GM20431 (cell line): ENCODE measurements at regions not wholly inside any gene's neighbourhood (a gene's known extent, or its start where the extent isn't known, plus 50 kb on each side); places are given as distances from the start of the nearest gene placed in this dataset.
"Not testable (repeated sequence)": the region's sequence is repeated elsewhere in the genome, so short reads cannot be mapped to it uniquely, and the experiment has no call there.

Source experiments
- in situ Hi-C: fragments of 300-500 bp; cut with MseI, MboI; formaldehyde crosslinking; loops from one replicate; pipeline ENCODE4 v1.15.0; 2020; ENCODE audit warnings: low sequenced_read_pairs; ENCODE audit not compliant: unreplicated experiment

DNA sequence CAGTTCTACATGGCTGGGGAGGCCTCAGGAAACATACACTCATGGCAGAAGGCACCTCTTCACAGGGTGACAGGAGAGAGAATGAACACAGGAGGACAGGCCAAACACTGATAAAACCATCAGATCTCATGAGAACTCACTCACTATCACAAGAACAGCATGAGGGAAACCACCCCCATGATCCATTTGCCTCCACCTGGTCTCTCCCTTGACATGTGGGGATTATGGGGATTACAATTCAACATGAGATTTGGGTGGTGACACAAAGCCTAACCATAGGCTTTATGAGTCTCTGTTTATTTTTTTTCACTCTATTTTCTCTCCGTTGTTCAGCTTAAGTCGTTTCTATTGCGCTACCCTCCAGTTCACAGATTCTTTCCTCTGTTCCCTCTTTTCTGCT is 63.8 kb upstream of the GRK3 start:
- in situ Hi-C loops = not testable (repeated sequence)

DNA sequence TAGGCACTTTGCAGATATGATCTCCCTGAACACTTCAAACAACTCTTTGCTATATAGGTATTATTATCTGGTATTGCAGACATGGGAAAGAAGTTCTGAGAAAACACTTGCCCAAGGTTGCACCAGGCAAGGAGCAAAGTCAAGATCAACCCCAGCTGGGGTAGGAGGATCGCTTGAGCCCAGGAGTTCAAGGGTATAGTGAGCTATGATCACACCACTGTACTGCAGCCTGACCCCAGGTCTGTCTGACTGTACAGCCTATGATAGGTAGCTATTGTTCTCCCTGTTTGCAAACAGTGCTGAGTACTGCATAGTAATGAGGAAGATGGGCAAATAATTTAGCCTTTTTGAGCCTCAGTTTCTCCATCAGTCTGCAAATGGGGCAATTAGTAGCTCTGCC is 60.5 kb upstream of the GRK3 start:
- in situ Hi-C loops = not testable (repeated sequence)

DNA sequence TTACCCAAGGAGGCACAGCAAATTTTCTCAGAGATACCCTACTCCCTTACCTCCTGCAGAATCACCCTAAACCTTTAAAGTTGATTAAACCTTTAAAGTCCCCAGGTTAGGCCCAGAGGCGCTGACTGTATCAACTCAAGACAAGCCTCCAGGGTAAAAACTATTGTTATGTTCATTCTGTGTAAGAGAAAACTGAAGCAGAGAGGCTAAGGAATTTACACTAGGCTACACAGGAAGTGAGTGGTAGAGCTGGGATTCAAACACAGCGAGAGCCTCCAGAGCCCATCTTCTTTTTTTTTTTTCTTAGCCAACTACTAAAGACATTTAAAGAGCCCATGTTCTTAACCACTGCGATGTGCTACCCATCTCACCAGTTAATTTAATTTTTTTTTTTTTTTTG is 56.3 kb upstream of the GRK3 start:
- in situ Hi-C loops = no loop called here

DNA sequence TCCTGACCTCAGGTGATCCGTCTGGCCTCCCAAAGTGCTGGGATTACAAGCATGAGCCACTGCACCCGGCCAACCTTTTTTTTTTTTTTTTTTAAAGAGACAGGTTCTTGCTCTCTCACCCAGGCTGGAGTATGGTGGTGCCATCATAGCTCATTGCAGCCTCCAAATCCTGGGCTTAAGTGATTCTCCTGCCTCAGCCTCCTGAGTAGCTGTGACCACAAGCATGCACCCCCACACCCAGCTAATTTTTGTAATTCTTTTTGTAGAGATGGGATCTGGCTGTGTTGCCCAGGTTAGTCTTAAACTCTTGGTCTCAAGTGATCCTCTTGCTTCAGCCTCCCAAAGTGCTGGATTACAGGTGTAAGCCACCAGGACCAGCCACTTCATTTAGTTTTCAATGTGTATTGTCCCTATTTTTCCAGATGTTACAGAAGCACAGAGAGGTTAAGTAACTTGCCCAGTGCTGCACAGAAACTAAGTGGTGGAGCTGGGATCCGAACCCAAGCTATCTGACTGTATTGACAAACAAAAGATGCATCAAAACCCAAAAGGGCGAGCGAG is 55.6 kb upstream of the GRK3 start:
- in situ Hi-C loops = no loop called here

DNA sequence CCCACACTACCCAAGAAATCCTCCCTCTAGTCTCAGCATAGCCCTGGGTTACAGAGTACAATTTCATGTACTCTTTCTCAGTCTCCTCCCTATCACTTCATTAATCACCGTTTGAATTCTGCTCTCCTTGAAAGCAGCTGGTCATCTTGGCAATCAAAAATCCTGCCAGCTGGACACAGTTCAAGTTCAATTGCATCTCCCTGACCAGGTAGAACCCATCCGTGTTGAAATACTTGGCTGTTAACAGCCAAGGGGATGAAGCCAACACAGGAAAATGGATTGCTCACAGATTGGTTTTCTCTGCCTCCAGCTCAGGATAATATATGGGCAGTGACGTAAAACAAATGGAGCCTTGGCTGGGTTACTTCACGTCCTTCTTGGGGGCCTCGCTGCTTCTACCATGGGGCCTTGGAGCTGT is 55.1 kb upstream of the GRK3 start:
- in situ Hi-C loops = no loop called here

DNA sequence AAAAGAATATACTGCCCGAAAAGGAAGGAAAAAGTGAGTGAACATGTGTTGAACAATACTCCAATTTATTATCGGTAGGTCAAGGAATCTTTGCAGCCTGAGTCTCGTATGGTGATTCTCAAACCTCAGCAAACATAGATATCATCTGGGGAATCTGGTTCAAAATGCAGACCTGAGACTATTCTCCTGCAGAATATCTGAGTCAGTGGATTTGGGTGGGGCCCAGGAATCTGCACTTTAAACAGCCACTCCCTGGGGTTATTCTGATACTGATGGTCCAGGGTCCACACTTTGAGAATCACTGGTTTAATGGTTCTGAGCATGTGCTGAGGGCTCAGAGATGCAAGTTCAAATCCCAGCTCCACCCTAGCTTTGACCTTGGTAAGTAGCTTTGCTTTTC is 53.6 kb upstream of the GRK3 start:
- in situ Hi-C loops = no loop called here

DNA sequence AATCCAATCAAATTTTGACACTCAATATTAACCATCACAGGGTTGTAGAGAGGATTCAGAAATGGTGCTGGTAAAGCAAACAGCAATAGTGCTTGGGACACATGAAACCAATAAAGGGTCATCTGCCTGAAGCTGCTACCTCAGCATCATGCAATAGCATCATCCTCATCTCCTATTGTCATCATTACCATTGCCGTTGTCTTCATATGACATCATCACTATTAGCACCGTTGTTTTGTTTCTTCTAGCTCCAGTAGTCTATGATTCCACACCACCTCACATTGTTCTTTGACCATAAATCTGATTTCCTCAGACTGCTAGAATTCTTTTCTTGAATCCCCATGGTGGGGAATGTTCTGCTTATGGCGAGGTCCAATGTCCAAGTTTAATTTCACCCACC is 52.8 kb upstream of the GRK3 start:
- in situ Hi-C loops = no loop called here

DNA sequence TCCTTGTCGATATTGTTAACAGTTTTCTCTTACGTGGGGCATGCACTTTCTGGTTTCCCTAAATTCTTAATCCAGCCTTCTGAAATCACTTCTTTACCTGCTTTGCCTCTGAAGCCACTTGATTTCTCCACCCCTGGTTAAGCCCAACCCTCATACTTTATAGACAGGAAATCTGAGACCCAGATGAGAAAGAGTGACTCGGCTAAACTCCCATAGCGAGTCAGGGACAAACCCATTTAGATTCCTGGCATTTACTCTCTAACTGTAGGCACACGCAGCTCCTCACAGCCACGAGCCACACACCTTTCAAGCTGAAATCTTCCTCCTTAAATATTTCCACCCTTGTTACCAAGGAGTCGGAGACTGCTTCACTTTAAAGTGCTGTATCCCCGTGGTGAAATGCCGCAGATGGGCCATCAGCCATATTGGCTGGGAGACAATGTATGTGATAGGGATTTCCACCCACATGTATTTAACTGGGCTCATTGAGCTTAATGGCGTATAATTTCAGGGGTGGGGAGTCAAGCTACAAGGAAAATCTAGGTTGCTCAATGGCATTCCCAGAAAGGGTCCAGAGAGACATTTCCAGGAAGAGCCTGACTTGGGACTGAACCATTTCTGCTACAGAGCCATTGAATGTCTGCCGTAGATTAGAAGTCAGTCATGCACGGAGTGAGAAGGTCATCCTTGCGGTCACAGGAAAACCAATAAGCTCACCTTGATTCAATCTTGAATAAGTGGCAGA is 49.9 kb upstream of the GRK3 start:
- in situ Hi-C loops = no loop called here
